Natural killer cell (primary cell): ENCODE measurements at regions not wholly inside any gene's neighbourhood (a gene's known extent, or its start where the extent isn't known, plus 50 kb on each side); places are given as distances from the start of the nearest gene placed in this dataset.

Experiments used
- ATAC-seq, 3 donors: fragments of 150-1000 bp in 2 of 3; fragments of 200-7000 bp in 1 of 3; cut with Tn5 transposase; 1 replicate in 1 of 3; 2 replicates in 2 of 3; pipeline ENCODE4 v1.10.0; 2021; ENCODE audit warnings: mild to moderate bottlenecking in 2 of 3, moderate library complexity in 2 of 3
- DNase-seq, 2 donors: peaks; one replicate each; pipeline versions ENCODE4 v3.0.0 to v3.0.0-alpha.2; 2013 to 2021; ENCODE audit warnings: mixed read lengths in 1 of 2
- H3K27ac ChIP-seq: one replicate; pipeline ENCODE4 v1.5.1; 2013; ENCODE audit warnings: mild to moderate bottlenecking, low read length
- H3K27me3 ChIP-seq: one replicate; pipeline ENCODE4 v1.6.1; 2013; ENCODE audit warnings: low read length; ENCODE audit not compliant: control insufficient read depth, insufficient read depth
- H3K36me3 ChIP-seq: one replicate; pipeline ENCODE4 v1.6.1; 2013; ENCODE audit warnings: low read length; ENCODE audit not compliant: control insufficient read depth, insufficient read depth
- H3K4me1 ChIP-seq: one replicate; pipeline ENCODE4 v1.6.1; 2013; ENCODE audit warnings: low read length; ENCODE audit not compliant: control insufficient read depth, insufficient read depth
- H3K4me3 ChIP-seq: one replicate; pipeline ENCODE4 v1.5.1; 2013; ENCODE audit warnings: low read length
- H3K9me3 ChIP-seq: one replicate; pipeline ENCODE4 v1.6.1; 2013; ENCODE audit warnings: low read length; ENCODE audit not compliant: control insufficient read depth, insufficient read depth
- H3K27ac Mint-ChIP-seq, 2 donors: one replicate each; pipeline ENCODE4 v1.8.0; 2022; ENCODE audit warnings: mild to moderate bottlenecking in 2 of 2, mixed read lengths in 2 of 2, moderate library complexity in 1 of 2
- H3K27me3 Mint-ChIP-seq, 2 donors: one replicate each; pipeline ENCODE4 v1.8.0; 2022; ENCODE audit warnings: low read depth in 2 of 2, mixed read lengths in 2 of 2
- H3K36me3 Mint-ChIP-seq: one replicate; pipeline ENCODE4 v1.8.0; 2022; ENCODE audit warnings: mixed read lengths
- H3K4me1 Mint-ChIP-seq, 2 donors: one replicate each; pipeline ENCODE4 v1.8.0; 2022; ENCODE audit warnings: mixed read lengths in 2 of 2
- H3K4me3 Mint-ChIP-seq: one replicate; pipeline ENCODE4 v1.8.0; 2022; ENCODE audit warnings: mild to moderate bottlenecking, moderate library complexity, mixed read lengths
- H3K9me3 Mint-ChIP-seq, 2 donors: one replicate each; pipeline ENCODE4 v1.8.0; 2022; ENCODE audit warnings: mixed read lengths in 2 of 2
- CTCF ChIP-seq: fragments of 200-600 bp; IDR thresholded peaks from one replicate; pipeline ENCODE4 v1.8.0; 2022; ENCODE audit warnings: antibody characterized with exemption
- WGBS: methylation state at CpG from one replicate; pipeline ENCODE4 v1.1.7; 2013; ENCODE audit warnings: missing lambda C conversion rate; ENCODE audit not compliant: insufficient coverage; 5-methylcytosine and 5-hydroxymethylcytosine counted together
- intact Hi-C: fragments of 100-400 bp; cut with micrococcal nuclease; formaldehyde crosslinking; loops from one replicate; pipeline ENCODE4 v1.14.2; 2022

- H3K27me3 Mint-ChIP-seq = peaks cover 4 to 6% of the 10 kb centered on the region in 2 donors
Observed at GRCh38 chr1:185533596-185533995, 200.6 kb upstream of the HMCN1 start.

GRCh38 chr1:185532856-185533255 lies 201.3 kb upstream of the HMCN1 start:
- Mint-ChIP-seq H3K27me3 (peaks cover 4 to 6% of the 10 kb centered on the region in 2 donors), H3K4me3 (no peak overlapping the region), H3K9me3 (peaks cover 0 to 2% of the 10 kb centered on the region in 2 donors), H3K27ac (no peak overlapping the region), H3K36me3 (no peaks in the 10 kb centered on the region), H3K4me1 (peaks cover 4% of the 10 kb centered on the region in 2 donors)
- TF ChIP-seq CTCF = no peak
- no peaks in the 10 kb centered on the region for H3K27me3 ChIP-seq
- no peaks in the 10 kb centered on the region for H3K4me1 ChIP-seq
- intact Hi-C loops = no loop called here
- H3K4me3 ChIP-seq = no peak overlapping the region
- no peaks in the 10 kb centered on the region for H3K36me3 ChIP-seq
- H3K27ac ChIP-seq = no peak overlapping the region
- DNase-seq (no peak), ATAC-seq (no peak)
- no peaks in the 10 kb centered on the region for H3K9me3 ChIP-seq

More at GRCh38 chr1:185533596-185533995, 200.6 kb upstream of the HMCN1 start:
- no peak overlapping the region for H3K27ac Mint-ChIP-seq
- H3K36me3 Mint-ChIP-seq = no peaks in the 10 kb centered on the region
- Histone ChIP-seq H3K27ac (no peak overlapping the region), H3K36me3 (no peaks in the 10 kb centered on the region), H3K9me3 (no peaks in the 10 kb centered on the region), H3K4me1 (no peaks in the 10 kb centered on the region), H3K27me3 (no peaks in the 10 kb centered on the region), H3K4me3 (no peak overlapping the region)
- ATAC-seq (no peak), DNase-seq (no peak)
- peaks cover 4 to 5% of the 10 kb centered on the region in 2 donors for H3K4me1 Mint-ChIP-seq
- H3K9me3 Mint-ChIP-seq = peaks cover 0 to 2% of the 10 kb centered on the region in 2 donors
- TF ChIP-seq CTCF = no peak
- H3K4me3 Mint-ChIP-seq = no peak overlapping the region
- intact Hi-C loops = no loop called here
- WGBS = 98% methylated on average over 3 of the region's 4 CpGs

GRCh38 chr1:185531838-185532237 lies 202.4 kb upstream of the HMCN1 start:
- H3K9me3 ChIP-seq = no peaks in the 10 kb centered on the region
- no peak for TF ChIP-seq CTCF
- H3K36me3 ChIP-seq = no peaks in the 10 kb centered on the region
- WGBS = 95% methylated on average over 4 of the region's 4 CpGs
- Mint-ChIP-seq H3K27me3 (peaks cover 3 to 4% of the 10 kb centered on the region in 2 donors), H3K9me3 (peaks cover 0 to 2% of the 10 kb centered on the region in 2 donors), H3K4me3 (no peak overlapping the region), H3K4me1 (peaks cover 3 to 8% of the 10 kb centered on the region in 2 donors), H3K27ac (no peak overlapping the region), H3K36me3 (no peaks in the 10 kb centered on the region)
- H3K27ac ChIP-seq = no peak overlapping the region
- intact Hi-C loops = no loop called here
- H3K4me1 ChIP-seq = no peaks in the 10 kb centered on the region
- no peak for DNase-seq
- no peaks in the 10 kb centered on the region for H3K27me3 ChIP-seq
- ATAC-seq = no peak
- no peak overlapping the region for H3K4me3 ChIP-seq

- H3K4me1 ChIP-seq = no peaks in the 10 kb centered on the region
- WGBS = 95% methylated on average over 3 of the region's 3 CpGs
- ATAC-seq = no peak
- intact Hi-C loops = no loop called here
- no peak overlapping the region for H3K4me3 ChIP-seq
- H3K4me3 Mint-ChIP-seq = no peak overlapping the region
- peaks cover 0 to 2% of the 10 kb centered on the region in 2 donors for H3K9me3 Mint-ChIP-seq
- peaks cover 4 to 7% of the 10 kb centered on the region in 2 donors for H3K4me1 Mint-ChIP-seq
- H3K27ac Mint-ChIP-seq = no peak overlapping the region
- H3K27me3 Mint-ChIP-seq = no peaks in the 10 kb centered on the region
- TF ChIP-seq CTCF = no peak
- H3K27ac ChIP-seq = no peak overlapping the region
- no peaks in the 10 kb centered on the region for H3K36me3 Mint-ChIP-seq
- H3K36me3 ChIP-seq = no peaks in the 10 kb centered on the region
- H3K9me3 ChIP-seq = no peaks in the 10 kb centered on the region
- no peak for DNase-seq
- H3K27me3 ChIP-seq = no peaks in the 10 kb centered on the region
Observed at GRCh38 chr1:185530215-185530614, 204.0 kb upstream of the HMCN1 start.
